HG03571 (cell line): ENCODE measurements at regions not wholly inside any gene's neighbourhood (a gene's known extent, or its start where the extent isn't known, plus 50 kb on each side); places are given as distances from the start of the nearest gene placed in this dataset.
"Not testable (repeated sequence)": the region's sequence is repeated elsewhere in the genome, so short reads cannot be mapped to it uniquely, and the experiment has no call there.

ENCODE experiments used
- ATAC-seq: cut with Tn5 transposase; IDR thresholded peaks from one replicate; pipeline ENCODE4 v1.9.1; 2021; ENCODE audit not compliant: unreplicated experiment

DNA sequence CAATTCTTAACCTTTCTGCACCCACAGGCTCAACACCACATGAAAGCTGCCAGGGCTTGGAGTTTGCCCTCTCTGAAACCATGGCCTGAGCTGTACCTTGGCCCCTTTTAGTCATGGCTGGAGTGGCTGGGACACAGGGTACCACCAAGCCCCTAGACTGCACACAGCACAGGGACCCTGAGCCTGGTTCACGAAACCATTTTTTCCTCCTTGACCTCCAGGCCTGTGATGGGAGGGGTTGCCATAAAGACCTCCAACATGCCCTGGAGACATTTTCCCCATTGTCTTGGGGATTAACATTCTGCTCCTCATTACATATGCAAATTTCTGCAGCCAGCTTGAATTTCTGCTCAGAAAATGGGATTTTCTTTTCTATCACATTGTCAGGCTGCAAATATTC lies 113.4 kb downstream of the XPNPEP1 start:
- not testable (repeated sequence) for ATAC-seq

DNA sequence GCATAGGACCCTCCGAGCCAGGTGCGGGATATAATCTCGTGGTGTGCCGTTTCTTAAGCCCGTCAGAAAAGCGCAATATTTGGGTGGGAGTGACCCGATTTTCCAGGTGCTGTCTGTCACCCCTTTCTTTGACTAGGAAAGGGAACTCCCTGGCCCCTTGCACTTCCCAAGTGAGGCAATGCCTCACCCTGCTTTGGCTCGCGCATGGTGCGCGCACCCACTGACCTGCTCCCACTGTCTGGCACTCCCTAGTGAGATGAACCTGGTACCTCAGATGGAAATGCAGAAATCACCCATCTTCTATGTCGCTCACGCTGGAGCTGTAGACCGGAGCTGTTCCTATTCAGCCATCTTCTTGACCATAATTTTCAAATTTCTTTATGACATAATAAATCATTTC lies 122.1 kb downstream of the XPNPEP1 start:
- not testable (repeated sequence) for ATAC-seq

DNA sequence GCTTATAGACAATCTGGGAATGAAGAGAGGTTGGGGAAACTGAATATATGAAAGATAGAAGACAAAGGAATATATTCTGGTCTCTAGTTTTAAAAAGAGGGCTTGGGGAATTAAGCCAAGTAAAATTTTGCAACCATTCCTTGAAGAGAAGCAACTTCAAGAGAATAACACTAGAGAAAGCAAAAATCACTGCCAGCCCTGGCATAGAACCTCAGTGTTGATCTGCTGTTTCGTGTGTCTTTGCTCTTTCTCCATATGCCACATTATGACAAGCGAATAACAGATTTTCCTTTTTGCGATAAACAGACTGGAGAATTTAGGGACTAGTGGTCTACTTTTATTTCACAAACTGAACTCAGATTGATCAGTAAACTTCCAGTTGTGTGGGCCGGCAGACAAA lies 132.7 kb downstream of the XPNPEP1 start:
- ATAC-seq: no peak

DNA sequence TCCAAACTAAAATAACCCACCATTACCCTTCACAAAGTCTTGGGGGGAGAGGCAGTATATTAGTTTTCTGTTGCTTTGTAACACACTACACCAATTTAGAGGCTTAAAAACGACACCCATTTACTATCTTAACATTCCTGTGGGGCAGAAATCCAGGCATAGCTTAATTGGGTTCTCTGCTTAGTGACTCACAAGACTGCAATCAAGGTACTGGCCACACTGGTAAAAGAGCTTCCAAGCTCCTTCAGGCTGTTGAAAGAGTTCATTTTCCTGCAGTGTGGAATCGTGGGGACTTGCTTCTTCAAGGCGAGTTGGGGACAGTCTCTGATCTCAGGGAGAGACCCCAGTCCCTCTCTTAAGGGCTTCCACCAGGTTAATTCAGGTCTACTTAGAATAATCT lies 139.1 kb downstream of the XPNPEP1 start:
- ATAC-seq: no peak

DNA sequence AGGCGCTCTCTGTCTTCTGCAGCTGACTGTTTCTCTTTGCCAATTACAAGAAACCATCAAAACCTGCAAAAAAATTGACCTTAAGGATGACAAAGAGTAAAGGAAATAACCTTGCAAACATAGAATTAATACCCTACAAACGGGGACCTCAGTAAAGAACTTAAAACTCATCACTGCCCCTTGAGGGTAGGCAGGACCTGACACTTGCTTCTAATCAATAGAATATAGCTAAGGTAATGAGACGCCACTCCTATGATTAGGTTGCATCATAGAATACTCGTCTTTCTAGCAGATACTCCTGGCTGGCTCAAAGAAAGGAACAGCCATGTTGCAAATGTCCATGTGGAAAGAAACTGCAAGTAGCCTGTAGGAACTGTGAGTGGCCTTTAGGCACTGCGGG lies 140.0 kb downstream of the XPNPEP1 start:
- no peak for ATAC-seq

DNA sequence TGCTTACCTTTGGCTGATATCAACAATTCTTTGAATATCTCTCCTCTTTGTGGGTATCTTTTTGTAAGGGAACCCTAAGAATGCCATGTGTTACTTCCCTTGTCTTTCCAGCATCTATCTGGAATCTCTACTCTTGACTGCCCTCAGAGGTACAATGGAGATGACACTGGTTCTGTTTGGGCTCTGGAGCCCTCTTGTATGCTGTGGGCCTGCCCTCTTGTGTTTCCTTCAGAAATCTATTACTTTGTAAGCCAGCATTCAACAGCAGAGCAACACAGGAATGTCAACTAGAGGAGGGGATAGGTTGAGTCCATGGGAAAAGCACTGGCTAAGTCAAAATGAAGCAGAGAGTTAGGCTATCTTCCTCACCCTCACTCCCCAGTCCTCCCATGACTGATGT lies 142.3 kb downstream of the XPNPEP1 start:
- no peak for ATAC-seq

DNA sequence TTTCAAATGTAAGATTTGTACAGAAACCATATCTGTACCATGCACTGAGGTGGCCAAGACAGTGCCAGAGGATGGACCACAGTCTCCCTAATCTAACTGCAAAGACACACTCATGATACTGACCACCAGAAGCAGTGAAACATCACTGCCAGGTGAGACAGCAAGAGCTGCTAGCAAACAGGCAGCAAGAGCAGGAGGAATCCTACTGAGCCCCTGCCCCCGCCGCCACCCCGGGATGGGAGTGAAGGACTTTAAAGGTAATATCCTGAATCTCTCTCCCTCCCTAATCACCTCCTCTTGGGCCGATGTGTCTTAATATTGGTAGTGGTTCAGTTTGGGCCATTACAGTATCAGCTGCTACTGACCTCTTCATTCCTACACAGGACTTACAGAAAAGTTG lies 144.3 kb downstream of the XPNPEP1 start:
- no peak for ATAC-seq

DNA sequence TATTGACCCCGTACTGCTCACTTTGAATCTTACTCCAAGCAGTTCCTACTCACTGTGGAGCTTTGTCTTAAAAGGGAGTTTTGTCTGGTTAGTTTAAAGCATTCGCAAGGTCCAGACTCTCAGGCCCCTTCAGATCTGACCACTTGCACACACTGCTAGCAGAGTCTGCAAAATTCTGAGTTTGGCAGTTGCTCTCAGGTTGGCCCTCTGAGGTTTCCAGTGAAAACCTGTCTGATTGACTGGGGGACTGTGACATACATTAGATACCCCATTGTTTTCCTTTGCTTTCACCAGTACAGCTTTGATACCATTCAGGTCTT lies 149.2 kb downstream of the XPNPEP1 start:
- no peak for ATAC-seq

DNA sequence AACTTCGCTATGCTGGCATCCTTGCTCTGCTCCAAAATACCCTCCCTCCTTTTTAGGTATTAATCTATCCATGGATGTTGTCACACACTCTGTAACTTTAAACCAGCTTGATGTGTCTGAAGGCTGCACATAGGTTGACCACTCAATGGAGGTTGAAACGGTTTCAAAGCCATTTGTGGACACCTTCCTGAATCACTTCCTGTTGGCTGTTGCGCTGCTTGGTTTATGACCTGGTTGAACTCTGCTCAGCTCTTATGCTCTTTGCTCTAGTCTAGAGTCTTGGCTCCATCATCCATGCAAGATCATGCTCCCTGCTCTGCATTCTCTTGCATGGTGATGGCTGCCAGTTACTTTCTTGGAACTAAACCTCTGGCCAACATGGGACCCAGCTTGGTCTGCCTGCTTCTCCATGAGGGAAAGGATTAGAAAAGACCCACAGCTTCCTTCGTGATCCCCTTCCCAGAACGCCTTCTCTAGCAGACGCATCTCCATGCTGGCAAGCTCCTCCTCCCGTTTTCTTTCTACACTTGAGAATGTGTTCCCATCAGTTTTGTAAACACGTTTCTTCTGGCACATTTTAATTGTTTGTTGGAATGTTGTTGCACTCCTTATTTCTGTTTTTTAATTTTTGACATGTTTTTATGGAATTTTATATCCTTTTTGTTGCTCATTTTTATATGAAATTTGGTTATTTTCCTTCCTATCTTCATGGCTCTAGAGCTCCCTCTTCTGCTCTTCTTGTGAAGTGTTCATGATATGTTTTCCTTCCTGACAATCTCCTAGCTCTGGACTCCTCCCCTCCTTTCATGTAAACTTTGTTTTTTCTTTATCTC lies 149.8 kb downstream of the XPNPEP1 start:
- no peak for ATAC-seq

DNA sequence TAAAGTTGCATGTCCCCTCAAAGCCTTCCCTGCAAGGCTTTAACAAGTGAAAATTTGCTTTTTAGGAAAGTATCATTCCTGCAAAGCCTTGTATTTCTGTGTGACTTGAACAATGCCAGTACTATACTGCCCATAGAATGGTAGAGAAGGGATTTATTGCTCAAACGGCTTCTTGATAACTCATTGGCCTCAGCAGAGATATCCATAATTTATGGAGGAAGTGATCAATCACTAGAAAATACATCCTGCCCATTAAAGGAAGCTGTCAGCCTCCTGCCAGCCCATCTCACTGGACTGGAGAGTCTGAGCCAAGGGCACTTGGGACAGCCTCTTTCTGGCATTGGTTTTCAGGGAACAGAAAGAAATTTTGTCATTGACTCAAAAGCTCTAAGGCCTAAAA lies 152.6 kb downstream of the XPNPEP1 start:
- no peak for ATAC-seq

DNA sequence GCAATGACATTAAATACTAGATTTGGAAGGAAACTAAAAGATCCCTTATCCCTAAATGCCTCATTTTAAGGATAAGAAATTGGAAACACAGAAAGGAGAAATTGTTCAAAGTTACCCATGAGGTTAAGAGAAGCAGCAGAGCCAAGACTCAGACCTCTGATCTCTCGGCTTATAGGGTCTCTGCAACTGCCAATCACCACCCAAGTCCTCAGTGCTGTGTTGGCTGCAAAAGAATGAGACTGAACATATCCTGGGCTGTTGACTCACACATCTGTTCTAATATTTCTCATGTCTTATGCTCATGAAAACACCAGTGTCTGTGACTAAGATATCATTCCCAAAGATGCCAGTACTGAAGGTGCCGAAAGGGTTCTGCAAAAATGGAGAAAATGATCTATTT lies 153.3 kb downstream of the XPNPEP1 start:
- ATAC-seq: no peak

DNA sequence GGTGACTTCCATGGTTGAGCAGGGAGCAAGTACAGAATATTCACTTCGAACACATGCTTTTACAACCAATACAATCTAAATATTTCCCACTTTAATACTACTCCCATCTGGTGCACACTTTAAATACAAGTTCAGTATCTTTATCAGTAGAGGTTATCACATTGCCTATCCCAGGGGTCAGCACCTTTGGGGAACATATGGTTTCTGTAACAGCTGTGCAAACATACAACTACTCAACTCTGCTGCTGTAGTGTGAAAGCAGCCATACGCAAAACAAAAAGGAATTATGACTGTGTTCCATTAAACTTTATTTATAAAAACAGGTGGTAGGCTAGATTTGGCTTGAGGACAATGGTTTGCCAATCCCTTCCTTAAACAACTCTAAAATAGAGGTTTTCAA lies 157.5 kb downstream of the XPNPEP1 start:
- ATAC-seq: no peak

DNA sequence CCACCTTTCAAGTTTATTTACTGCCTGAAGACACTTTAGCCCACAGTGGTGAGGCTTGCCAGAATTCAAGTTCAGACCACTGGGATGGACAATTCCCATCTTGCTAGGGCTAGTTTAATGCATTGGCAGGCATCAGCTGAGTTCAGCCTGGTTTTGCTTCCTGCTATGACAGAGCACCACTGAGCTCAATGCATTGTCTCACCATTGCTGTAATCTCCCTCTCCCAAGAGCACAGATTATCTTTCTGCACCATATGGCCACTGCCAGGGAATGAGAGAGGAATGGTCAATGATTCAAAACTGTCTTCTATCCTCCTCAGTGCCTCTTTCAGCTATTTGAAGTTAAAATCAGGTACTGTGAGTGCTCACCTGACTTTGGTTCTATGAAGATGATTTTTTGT lies 160.8 kb downstream of the XPNPEP1 start:
- no peak for ATAC-seq

DNA sequence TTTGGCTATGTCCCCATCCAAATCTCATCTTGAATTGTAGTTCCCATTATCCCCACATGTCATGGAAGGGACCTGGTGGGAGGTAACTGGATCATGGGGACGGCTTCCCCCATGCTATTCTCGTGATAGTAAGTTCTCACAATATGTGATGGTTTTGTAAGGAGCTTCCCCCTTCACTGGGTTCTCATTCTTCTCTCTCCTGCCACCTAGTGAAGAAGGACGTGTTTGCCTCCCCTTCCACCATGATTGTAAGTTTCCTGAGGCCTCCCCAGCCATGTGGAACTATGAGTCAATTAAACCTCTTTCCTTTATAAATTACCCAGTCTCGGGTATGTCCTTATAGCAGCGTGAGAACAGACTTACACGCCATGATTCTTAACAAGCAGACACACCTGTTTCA lies 165.6 kb downstream of the XPNPEP1 start:
- not testable (repeated sequence) for ATAC-seq

DNA sequence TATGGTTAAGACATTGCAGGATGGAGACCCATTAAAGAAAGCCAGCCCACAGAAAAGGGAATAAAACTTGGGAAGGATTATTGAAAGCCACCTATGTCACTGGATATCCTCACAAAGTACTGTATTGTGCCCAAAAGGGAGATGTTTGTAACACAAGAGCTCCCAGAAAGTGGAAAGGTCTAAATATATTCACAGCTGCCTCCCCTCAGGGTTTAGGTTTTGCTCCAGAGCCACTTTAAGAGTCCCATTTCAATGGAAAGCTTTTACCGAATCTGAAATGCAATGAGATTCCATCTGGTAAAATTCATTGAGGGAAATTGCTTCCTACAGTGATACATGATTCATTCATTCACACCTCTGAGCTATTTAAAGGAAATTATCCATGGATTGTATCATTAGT lies 176.4 kb downstream of the XPNPEP1 start:
- no peak for ATAC-seq

DNA sequence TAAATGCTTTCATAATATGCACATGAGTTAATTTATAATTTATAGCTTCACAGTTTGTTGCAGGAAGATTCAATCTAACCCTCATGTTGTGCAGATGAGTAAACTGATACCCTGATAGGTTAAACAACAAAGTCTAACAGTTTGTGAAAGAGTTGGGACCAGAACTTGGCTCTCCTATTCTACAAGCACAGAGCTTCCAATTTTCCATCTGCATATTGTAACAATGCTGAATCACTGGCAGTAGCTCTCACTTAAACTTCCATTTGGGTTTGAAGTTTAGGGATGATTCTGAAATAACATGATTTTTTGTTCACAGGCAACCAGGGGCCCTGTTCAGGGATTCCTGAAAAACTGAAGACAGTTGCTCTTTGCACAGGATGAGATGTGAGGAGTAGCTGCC lies 179.3 kb downstream of the XPNPEP1 start:
- no peak for ATAC-seq

DNA sequence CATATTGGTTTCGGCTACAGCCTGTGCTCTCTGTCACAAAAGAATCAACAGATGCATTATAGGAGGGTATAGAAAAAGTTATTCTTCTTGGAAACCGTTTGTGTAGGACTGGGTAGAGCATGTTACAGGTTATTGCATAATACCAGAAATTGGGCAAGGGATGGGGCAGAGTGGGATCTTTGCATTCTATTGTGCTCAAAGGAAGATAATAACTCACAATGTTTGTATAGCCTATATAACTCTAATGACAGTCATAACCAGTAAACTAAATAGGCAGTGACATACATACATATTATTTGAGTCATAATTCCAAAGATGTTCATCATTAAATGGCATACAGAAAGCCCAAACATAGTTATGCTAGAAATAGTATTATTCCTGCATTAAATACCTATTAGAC lies 179.7 kb downstream of the XPNPEP1 start:
- ATAC-seq: no peak

DNA sequence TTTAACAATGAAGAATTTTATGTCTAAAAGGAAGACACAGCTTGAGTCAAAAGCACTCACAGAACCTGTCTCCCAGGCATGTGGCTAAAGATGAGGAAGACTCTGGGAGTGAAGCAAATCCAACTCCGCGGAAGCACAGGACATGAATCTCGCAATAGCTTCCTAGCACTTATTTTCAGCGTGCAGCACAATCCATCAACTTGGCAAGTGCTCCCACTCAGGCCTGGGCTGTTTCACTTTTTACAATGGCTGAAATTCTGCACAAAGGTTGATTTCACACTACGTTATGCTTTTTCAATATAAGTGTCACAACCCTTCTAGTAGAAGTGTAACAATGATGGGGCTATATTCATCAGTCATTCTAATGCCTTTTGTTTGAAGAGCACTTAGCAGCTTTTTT lies 180.2 kb downstream of the XPNPEP1 start:
- no peak for ATAC-seq

DNA sequence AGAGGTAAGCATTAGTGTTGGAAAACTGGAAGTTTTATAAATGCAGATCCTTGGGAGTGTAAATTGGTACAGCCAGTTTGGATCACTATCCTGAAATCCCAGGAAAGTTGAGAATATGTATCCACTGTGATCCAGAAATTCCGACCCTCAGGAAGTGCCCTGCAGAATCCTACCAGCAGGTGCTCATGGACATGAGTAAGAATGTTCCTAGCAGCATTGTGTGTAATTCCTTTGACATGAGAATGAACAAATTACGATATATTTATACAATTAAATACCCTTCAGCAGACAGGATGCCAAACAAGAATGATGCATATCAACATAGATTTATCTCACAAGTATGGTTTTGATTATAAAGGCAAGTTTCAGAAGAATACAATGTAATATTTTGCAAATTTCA lies 181.6 kb downstream of the XPNPEP1 start:
- no peak for ATAC-seq

DNA sequence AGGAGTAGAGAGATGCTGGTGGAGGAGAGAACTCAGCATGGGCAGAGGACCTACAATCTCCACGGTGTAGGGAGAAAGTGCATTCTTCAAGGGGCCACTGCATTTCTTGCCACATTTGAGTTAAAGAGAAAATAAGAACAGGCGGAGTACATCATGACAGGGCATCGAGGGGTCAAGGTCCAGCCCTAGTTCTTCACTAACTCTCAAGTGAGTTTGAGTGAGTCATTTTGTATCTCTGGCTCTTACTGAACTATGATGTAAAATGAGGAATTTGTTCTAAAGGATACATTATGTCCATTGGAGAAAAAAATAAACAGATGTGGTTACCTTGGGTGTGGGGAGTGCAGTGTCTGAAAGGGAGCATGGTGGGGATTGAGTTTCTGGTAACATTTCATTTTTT lies 182.9 kb downstream of the XPNPEP1 start:
- ATAC-seq: no peak

DNA sequence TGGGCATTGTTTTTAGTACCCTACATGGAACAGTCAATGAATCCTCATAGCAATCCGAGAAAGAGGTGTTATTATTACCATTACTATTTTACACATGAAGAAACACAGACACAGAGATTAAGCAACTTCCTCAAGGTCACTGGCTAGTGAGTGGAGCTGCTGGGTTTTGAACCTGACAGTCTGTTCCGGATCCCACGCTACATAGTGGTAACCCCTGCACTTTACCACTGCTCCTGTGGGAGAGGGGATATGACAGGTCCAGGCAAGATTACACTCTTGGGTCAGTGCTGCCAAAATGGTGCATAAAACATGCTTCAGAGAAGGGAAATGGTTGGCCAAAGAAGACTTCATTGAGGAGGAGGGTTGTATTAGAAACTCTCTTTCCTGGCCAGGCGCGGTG lies 185.7 kb downstream of the XPNPEP1 start:
- no peak for ATAC-seq

DNA sequence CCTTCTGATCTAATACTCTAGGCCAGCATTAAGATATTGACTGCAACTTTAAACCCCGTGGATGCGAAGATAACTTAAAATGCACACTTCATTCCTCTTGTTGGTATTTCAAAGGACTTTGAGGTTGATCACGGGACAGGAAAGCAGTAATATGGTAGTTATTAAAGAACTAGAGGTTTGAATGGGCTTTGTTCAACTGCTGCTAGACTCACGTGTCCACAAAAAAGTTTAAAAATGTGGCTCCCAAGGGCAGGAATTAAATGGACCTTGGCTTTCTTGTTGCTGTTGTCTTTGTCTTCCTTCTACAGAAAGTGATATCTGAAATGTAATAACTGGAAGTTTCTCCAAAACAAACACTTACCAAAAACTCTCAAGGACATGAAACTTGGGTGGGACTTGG lies 186.3 kb downstream of the XPNPEP1 start:
- ATAC-seq: no peak

DNA sequence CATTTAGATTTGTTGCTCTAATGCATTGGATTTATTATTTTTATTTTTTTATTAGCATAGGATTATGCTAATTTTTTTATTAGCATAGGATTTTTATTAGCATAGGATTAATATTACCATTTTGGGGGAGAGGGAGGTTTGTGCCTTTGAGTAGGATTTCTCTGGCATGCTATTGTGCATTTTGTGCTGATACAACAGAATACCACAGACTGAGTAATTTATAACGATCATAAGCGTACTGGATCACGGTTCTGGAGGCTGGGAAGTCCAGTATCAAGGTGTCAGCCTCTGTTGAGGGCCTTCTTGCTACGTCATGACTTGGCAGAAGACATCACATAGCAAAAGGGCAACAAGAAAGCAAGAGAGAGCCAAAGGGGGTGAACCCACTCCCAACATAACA lies 187.5 kb downstream of the XPNPEP1 start:
- no peak for ATAC-seq
